ENCODE measurements at regions not wholly inside any gene's neighbourhood (a gene's known extent, or its start where the extent isn't known, plus 50 kb on each side); places are given as distances from the start of the nearest gene placed in this dataset.

- in situ Hi-C loops (cut with HindIII; ENCODE audit: low sequenced_read_pairs) = no loop called here
- TF ChIP-seq CTCF (IDR thresholded peaks at IDR 0.05; ENCODE audit: low read depth, low read length) = no peak
- DNase-seq (ENCODE audit: low read depth, low spot score) = no peak
These were observed 202.6 kb downstream of the ZIC5 start for GRCh38 chr13:99768986-99769385.

GRCh38 chr13:99766641-99767045, 204.9 kb downstream of the ZIC5 start:
- TF ChIP-seq CTCF (IDR thresholded peaks at IDR 0.05; ENCODE audit: low read depth, low read length) = peak; percentile 12
- no peak overlapping the region for H3K4me3 ChIP-seq (ENCODE audit: low read depth, low read length)
- in situ Hi-C loops (cut with HindIII; ENCODE audit: low sequenced_read_pairs) = no loop called here
- DNase-seq (ENCODE audit: low read depth, low spot score) = no peak

More at GRCh38 chr13:99768986-99769385, 202.6 kb downstream of the ZIC5 start:
- H3K4me3 ChIP-seq (ENCODE audit: low read depth, low read length) = no peak overlapping the region

- H3K4me3 ChIP-seq (ENCODE audit: low read depth, low read length) = no peak overlapping the region
- DNase-seq (ENCODE audit: low read depth, low spot score) = no peak
- no peak for TF ChIP-seq CTCF (IDR thresholded peaks at IDR 0.05; ENCODE audit: low read depth, low read length)
- in situ Hi-C loops (cut with HindIII; ENCODE audit: low sequenced_read_pairs) = no loop called here
These were observed 205.7 kb downstream of the ZIC5 start for GRCh38 chr13:99765869-99766268.

- no peak for DNase-seq (ENCODE audit: low read depth, low spot score)
- TF ChIP-seq CTCF (IDR thresholded peaks at IDR 0.05; ENCODE audit: low read depth, low read length) = no peak
- H3K4me3 ChIP-seq (ENCODE audit: low read depth, low read length) = no peak overlapping the region
- in situ Hi-C loops (cut with HindIII; ENCODE audit: low sequenced_read_pairs) = no loop called here
These were observed 211.1 kb downstream of the ZIC5 start for GRCh38 chr13:99760456-99760855.

- H3K4me3 ChIP-seq (ENCODE audit: low read depth, low read length) = no peak overlapping the region
- TF ChIP-seq CTCF (IDR thresholded peaks at IDR 0.05; ENCODE audit: low read depth, low read length) = no peak
- in situ Hi-C loops (cut with HindIII; ENCODE audit: low sequenced_read_pairs) = no loop called here
- no peak for DNase-seq (ENCODE audit: low read depth, low spot score)
These were observed 212.4 kb downstream of the ZIC5 start for GRCh38 chr13:99759163-99759552.

- TF ChIP-seq CTCF (IDR thresholded peaks at IDR 0.05; ENCODE audit: low read depth, low read length) = no peak
- DNase-seq (ENCODE audit: low read depth, low spot score) = no peak
- no peak overlapping the region for H3K4me3 ChIP-seq (ENCODE audit: low read depth, low read length)
- in situ Hi-C loops (cut with HindIII; ENCODE audit: low sequenced_read_pairs) = no loop called here
These were observed 213.0 kb downstream of the ZIC5 start for GRCh38 chr13:99758460-99759162.
